H9 (cell line): ENCODE measurements at regions not wholly inside any gene's neighbourhood (a gene's known extent, or its start where the extent isn't known, plus 50 kb on each side); places are given as distances from the start of the nearest gene placed in this dataset.

Source experiments
- DNase-seq: peaks from one replicate; pipeline ENCODE4 v3.0.0-alpha.2; 2017
- H2AFZ ChIP-seq: one replicate; pipeline ENCODE4 v1.6.1; 2013; ENCODE audit warnings: mild to moderate bottlenecking, low read length, control low read depth, moderate library complexity
- H2AK5ac ChIP-seq: 2 replicates; pipeline ENCODE4 v1.6.1; 2013; ENCODE audit warnings: low read length, control low read depth, mixed read lengths; ENCODE audit not compliant: insufficient read length
- H2BK120ac ChIP-seq: one replicate; pipeline ENCODE4 v1.6.1; 2013; ENCODE audit warnings: low read depth, mild to moderate bottlenecking, low read length, control low read depth, inconsistent platforms; ENCODE audit not compliant: poor library complexity, severe bottlenecking
- H2BK12ac ChIP-seq: 2 replicates; pipeline ENCODE4 v1.6.1; 2013; ENCODE audit warnings: low read length, control low read depth, mixed read lengths, low read depth; ENCODE audit not compliant: insufficient read length
- H2BK15ac ChIP-seq: 2 replicates; pipeline ENCODE4 v1.6.1; 2013; ENCODE audit warnings: low read depth, low read length, control low read depth
- H2BK20ac ChIP-seq: one replicate; pipeline ENCODE4 v1.6.1; 2013; ENCODE audit warnings: low read depth, mild to moderate bottlenecking, low read length, control low read depth, inconsistent platforms; ENCODE audit not compliant: poor library complexity, severe bottlenecking
- H2BK5ac ChIP-seq: 2 replicates; pipeline ENCODE4 v1.6.1; 2013; ENCODE audit warnings: low read length, control low read depth, mixed read lengths; ENCODE audit not compliant: insufficient read length
- H3K14ac ChIP-seq: 2 replicates; pipeline ENCODE4 v1.6.1; 2013; ENCODE audit warnings: low read length, control low read depth; ENCODE audit not compliant: insufficient read depth
- H3K18ac ChIP-seq: 2 replicates; pipeline ENCODE4 v1.6.1; 2013; ENCODE audit warnings: low read depth, mild to moderate bottlenecking, mixed read lengths, low read length, control low read depth; ENCODE audit not compliant: insufficient read length
- H3K23ac ChIP-seq: 2 replicates; pipeline ENCODE4 v1.6.1; 2013; ENCODE audit warnings: low read length, control low read depth, mixed read lengths, low read depth; ENCODE audit not compliant: insufficient read length
- H3K23me2 ChIP-seq: 2 replicates; pipeline ENCODE4 v1.6.1; 2013; ENCODE audit warnings: low read depth, mild to moderate bottlenecking, mixed read lengths, low read length, control low read depth; ENCODE audit not compliant: insufficient read length, poor library complexity, severe bottlenecking
- H3K27ac ChIP-seq: 2 replicates; pipeline ENCODE4 v1.5.1; 2013; ENCODE audit warnings: low read length, control low read depth, mixed read lengths, low read depth; ENCODE audit not compliant: insufficient read length
- H3K27me3 ChIP-seq: 2 replicates; pipeline ENCODE4 v1.6.1; 2013; ENCODE audit warnings: low read length, control low read depth, inconsistent platforms; ENCODE audit not compliant: insufficient read depth
- H3K4ac ChIP-seq: 2 replicates; pipeline ENCODE4 v1.6.1; 2013; ENCODE audit warnings: low read depth, mild to moderate bottlenecking, control low read depth, inconsistent platforms, low read length, moderate library complexity
- H3K4me1 ChIP-seq: 2 replicates; pipeline ENCODE4 v1.6.1; 2013; ENCODE audit warnings: low read length, control low read depth, inconsistent platforms; ENCODE audit not compliant: insufficient read depth
- H3K4me2 ChIP-seq: 2 replicates; pipeline ENCODE4 v1.6.1; 2013; ENCODE audit warnings: low read length, control low read depth, mixed read lengths; ENCODE audit not compliant: insufficient read length, insufficient read depth
- H3K56ac ChIP-seq: 2 replicates; pipeline ENCODE4 v1.6.1; 2013; ENCODE audit warnings: low read depth, mild to moderate bottlenecking, mixed read lengths, low read length, control low read depth; ENCODE audit not compliant: insufficient read length
- H3K79me1 ChIP-seq: 2 replicates; pipeline ENCODE4 v1.6.1; 2013; ENCODE audit warnings: low read depth, mild to moderate bottlenecking, moderate library complexity, low read length, control low read depth, inconsistent platforms; ENCODE audit not compliant: insufficient read depth, poor library complexity, severe bottlenecking
- H3K79me2 ChIP-seq: 2 replicates; pipeline ENCODE4 v1.6.1; 2013; ENCODE audit warnings: low read length, control low read depth, inconsistent platforms; ENCODE audit not compliant: insufficient read depth
- H3K9ac ChIP-seq: 2 replicates; pipeline ENCODE4 v1.6.1; 2013; ENCODE audit warnings: low read length, control low read depth, mixed read lengths; ENCODE audit not compliant: insufficient read length; ENCODE audit errors: extremely low read depth
- H3K9me3 ChIP-seq: one replicate; pipeline ENCODE4 v1.6.1; 2013; ENCODE audit warnings: low read depth, low read length, inconsistent platforms; ENCODE audit not compliant: control insufficient read depth
- H3T11ph ChIP-seq: one replicate; pipeline ENCODE4 v1.6.1; 2013; ENCODE audit warnings: mild to moderate bottlenecking, low read length, control low read depth, inconsistent platforms
- H4K20me1 ChIP-seq: one replicate; pipeline ENCODE4 v1.6.1; 2013; ENCODE audit not compliant: control insufficient read depth, insufficient read length, insufficient read depth
- H4K5ac ChIP-seq: 2 replicates; pipeline ENCODE4 v1.6.1; 2013; ENCODE audit warnings: low read depth, mild to moderate bottlenecking, mixed read lengths, low read length, control low read depth; ENCODE audit not compliant: insufficient read length
- H4K8ac ChIP-seq: replicated peaks from 2 replicates; pipeline ENCODE4 v1.6.1; 2013; ENCODE audit warnings: low read length, control low read depth, mixed read lengths, low read depth; ENCODE audit not compliant: insufficient read length
- H4K91ac ChIP-seq: 2 replicates; pipeline ENCODE4 v1.6.1; 2013; ENCODE audit warnings: low read depth, mild to moderate bottlenecking, moderate library complexity, mixed read lengths, low read length, control low read depth; ENCODE audit not compliant: insufficient read length
- H3K27ac Mint-ChIP-seq, 3 experiments: 2 replicates in 2 of 3; 3 replicates in 1 of 3; pipeline ENCODE4 v1.8.0; 2020 to 2021; ENCODE audit warnings: mixed read lengths in 3 of 3, mild to moderate bottlenecking in 1 of 3, moderate library complexity in 1 of 3
- H3K27me3 Mint-ChIP-seq: 2 replicates; pipeline ENCODE4 v1.8.0; 2021; ENCODE audit warnings: low read depth, mild to moderate bottlenecking, moderate library complexity, mixed read lengths
- H3K36me3 Mint-ChIP-seq, 3 experiments: 2 replicates in 2 of 3; 3 replicates in 1 of 3; pipeline ENCODE4 v1.8.0; 2020 to 2021; ENCODE audit warnings: low read depth in 3 of 3, mixed read lengths in 3 of 3; ENCODE audit not compliant: insufficient read depth in 1 of 3
- H3K4me1 Mint-ChIP-seq, 2 experiments: 2 replicates each; pipeline ENCODE4 v1.8.0; 2020; ENCODE audit warnings: mixed read lengths in 2 of 2
- H3K4me3 Mint-ChIP-seq, 2 experiments: 2 replicates in 1 of 2; 3 replicates in 1 of 2; pipeline ENCODE4 v1.8.0; 2020 to 2021; ENCODE audit warnings: mild to moderate bottlenecking in 2 of 2, mixed read lengths in 2 of 2, moderate library complexity in 1 of 2
- H3K9me3 Mint-ChIP-seq, 2 experiments: 2 replicates in 1 of 2; 3 replicates in 1 of 2; pipeline ENCODE4 v1.8.0; 2020; ENCODE audit warnings: mild to moderate bottlenecking in 2 of 2, mixed read lengths in 2 of 2, moderate library complexity in 1 of 2
- CTCF ChIP-seq: fragments of 200-600 bp; sonication (generic); conservative IDR thresholded peaks from 3 replicates; pipeline ENCODE4 v1.8.0; 2021; ENCODE audit warnings: antibody characterized with exemption, mild to moderate bottlenecking
- WGBS: extraction: QIAGEN DNeasy Blood & Tissue Kit; methylation state at CpG from one replicate; pipeline ENCODE4 v1.1.7; 2013; ENCODE audit warnings: missing lambda C conversion rate, low lambda C conversion rate, mixed read lengths; ENCODE audit not compliant: insufficient read length; ENCODE audit errors: extremely low coverage; 5-methylcytosine and 5-hydroxymethylcytosine counted together

DNA sequence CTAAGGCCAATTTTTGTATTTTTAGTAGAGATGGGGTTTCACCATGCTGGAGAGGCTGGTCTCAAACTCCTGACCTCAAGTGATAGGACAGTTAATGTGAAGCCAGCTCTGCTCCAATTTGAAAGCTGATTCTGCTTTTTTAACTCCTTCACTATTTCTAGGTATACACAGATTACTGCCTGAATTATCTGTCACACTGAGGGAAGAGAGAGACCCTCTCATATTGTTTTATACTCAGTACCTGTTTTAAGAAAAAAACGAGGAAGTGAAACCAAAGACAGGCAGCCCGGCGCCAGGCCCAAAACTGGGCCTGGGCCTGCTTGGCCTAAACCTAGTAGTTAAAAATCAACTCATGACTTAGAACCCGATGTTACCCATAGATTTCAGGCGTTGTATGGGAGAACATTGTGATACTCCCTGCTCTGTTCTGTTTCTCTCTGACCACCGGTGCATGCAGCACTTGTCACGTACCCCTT is 1601.5 kb upstream of the PCDH10 start:
- no peaks in the 10 kb centered on the region for H3K4me1 ChIP-seq
- no peak overlapping the region; a peak in 1 of 7 replicates for H3K27ac Mint-ChIP-seq
- H3K27me3 ChIP-seq = no peaks in the 10 kb centered on the region
- no peak overlapping the region for H3K56ac ChIP-seq
- no peak overlapping the region for H4K91ac ChIP-seq
- no peaks in the 10 kb centered on the region for H4K20me1 ChIP-seq
- no peak for TF ChIP-seq CTCF
- H3K27me3 Mint-ChIP-seq = no peaks in the 10 kb centered on the region
- H2AFZ ChIP-seq = no peak overlapping the region
- no peak overlapping the region for H2BK12ac ChIP-seq
- H3K9ac ChIP-seq = no peak overlapping the region
- no peak overlapping the region for H2BK15ac ChIP-seq
- H2BK120ac ChIP-seq = no peak overlapping the region
- no peaks in the 10 kb centered on the region for H3K9me3 ChIP-seq
- no peak overlapping the region for H3K23ac ChIP-seq
- no peak overlapping the region for H2BK20ac ChIP-seq
- no peak overlapping the region for H3K14ac ChIP-seq
- DNase-seq = no peak
- H3K4me1 Mint-ChIP-seq = no peaks in the 10 kb centered on the region
- H3K4me3 Mint-ChIP-seq = no peak overlapping the region
- no CpG with 5 or more reads among the region's 7 CpGs for WGBS
- no peaks in the 10 kb centered on the region for H3K9me3 Mint-ChIP-seq
- no peak overlapping the region for H2AK5ac ChIP-seq
- H3K23me2 ChIP-seq = no peaks in the 10 kb centered on the region
- H3K36me3 Mint-ChIP-seq = no peaks in the 10 kb centered on the region
- H3T11ph ChIP-seq = no peak overlapping the region
- no peak overlapping the region for H3K18ac ChIP-seq
- no peak overlapping the region for H4K8ac ChIP-seq
- no peak overlapping the region for H3K4ac ChIP-seq
- H2BK5ac ChIP-seq = no peak overlapping the region
- H3K79me1 ChIP-seq = no peaks in the 10 kb centered on the region
- H3K79me2 ChIP-seq = no peaks in the 10 kb centered on the region
- H3K4me2 ChIP-seq = no peak overlapping the region
- no peak overlapping the region for H4K5ac ChIP-seq
- no peak overlapping the region for H3K27ac ChIP-seq
